ENCODE measurements at regions not wholly inside any gene's neighbourhood (a gene's known extent, or its start where the extent isn't known, plus 50 kb on each side); places are given as distances from the start of the nearest gene placed in this dataset.
"Not testable (repeated sequence)": the region's sequence is repeated elsewhere in the genome, so short reads cannot be mapped to it uniquely, and the experiment has no call there.

- DNase-seq (ENCODE audit: low spot score), result no peak
- POLR2A ChIA-PET (ENCODE audit: low non-redundant PET), result no interaction called here
- TF ChIP-seq, protein P1, sequence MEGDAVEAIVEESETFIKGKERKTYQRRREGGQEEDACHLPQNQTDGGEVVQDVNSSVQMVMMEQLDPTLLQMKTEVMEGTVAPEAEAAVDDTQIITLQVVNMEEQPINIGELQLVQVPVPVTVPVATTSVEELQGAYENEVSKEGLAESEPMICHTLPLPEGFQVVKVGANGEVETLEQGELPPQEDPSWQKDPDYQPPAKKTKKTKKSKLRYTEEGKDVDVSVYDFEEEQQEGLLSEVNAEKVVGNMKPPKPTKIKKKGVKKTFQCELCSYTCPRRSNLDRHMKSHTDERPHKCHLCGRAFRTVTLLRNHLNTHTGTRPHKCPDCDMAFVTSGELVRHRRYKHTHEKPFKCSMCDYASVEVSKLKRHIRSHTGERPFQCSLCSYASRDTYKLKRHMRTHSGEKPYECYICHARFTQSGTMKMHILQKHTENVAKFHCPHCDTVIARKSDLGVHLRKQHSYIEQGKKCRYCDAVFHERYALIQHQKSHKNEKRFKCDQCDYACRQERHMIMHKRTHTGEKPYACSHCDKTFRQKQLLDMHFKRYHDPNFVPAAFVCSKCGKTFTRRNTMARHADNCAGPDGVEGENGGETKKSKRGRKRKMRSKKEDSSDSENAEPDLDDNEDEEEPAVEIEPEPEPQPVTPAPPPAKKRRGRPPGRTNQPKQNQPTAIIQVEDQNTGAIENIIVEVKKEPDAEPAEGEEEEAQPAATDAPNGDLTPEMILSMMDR (conservative IDR thresholded peaks at IDR 0.05; ENCODE audit: low read depth), result no peak
- CTCF ChIA-PET, result no interaction called here
- no peak overlapping the region for H3K27ac ChIP-seq
Observed at GRCh38 chr5:3153226-3153858, 401.9 kb upstream of the IRX2 start.

GRCh38 chr5:3149899-3150298 is 398.4 kb upstream of the IRX2 start:
- ChIA-PET POLR2A (ENCODE audit: low non-redundant PET) (no interaction called here), CTCF (no interaction called here)
- TF ChIP-seq, protein P1 (conservative IDR thresholded peaks at IDR 0.05; ENCODE audit: low read depth), result no peak
- H3K27ac ChIP-seq, result no peak overlapping the region
- DNase-seq (ENCODE audit: low spot score), result no peak

DNA sequence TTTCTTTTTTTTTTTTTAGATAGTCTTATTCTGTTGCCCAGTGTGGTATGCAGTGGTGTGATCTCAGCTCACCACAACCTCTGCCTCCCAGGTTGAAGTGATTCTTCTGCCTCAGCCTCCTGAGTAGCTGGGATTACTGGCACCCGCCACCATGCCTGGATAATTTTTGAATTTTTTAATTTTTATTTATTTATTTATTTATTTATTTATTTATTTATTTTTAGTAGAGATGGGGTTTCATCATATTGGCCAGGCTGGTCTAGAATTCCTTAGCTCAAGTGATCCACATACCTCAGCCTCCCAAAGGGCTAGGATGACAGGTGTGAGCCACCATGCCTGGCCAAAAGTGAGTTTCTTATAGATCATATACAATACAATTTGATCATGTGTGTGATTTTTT is 395.9 kb upstream of the IRX2 start:
- CTCF ChIA-PET; POLR2A ChIA-PET (ENCODE audit: low non-redundant PET); DNase-seq (ENCODE audit: low spot score); H3K27ac ChIP-seq: not testable (repeated sequence)

GRCh38 chr5:3145641-3146040 is 394.2 kb upstream of the IRX2 start:
- DNase-seq (ENCODE audit: low spot score), result no peak
- no peak overlapping the region for H3K27ac ChIP-seq
- ChIA-PET CTCF (no interaction called here), POLR2A (ENCODE audit: low non-redundant PET) (no interaction called here)
- TF ChIP-seq, protein P1 (conservative IDR thresholded peaks at IDR 0.05; ENCODE audit: low read depth), result no peak

DNA sequence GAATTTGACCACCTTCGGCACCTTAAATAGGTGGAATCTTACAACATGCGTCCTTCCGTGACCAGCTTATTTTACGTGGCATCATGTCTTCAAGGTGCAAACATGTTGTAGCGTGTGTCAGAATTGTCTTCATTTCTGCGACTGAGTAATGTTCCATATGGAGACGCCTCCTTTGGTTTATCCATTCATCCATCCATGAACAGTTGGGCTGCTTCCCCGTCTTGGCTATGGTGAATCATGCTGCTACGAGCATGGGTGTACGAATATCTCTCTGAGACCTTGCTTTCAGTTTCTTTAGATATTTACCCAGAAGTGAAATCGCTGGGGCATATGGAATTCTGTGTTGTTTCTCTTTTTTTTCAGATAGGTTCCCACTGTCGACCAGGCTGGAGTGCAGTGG is 391.9 kb upstream of the IRX2 start:
- no peak overlapping the region for H3K27ac ChIP-seq
- CTCF ChIA-PET, result no interaction called here
- POLR2A ChIA-PET (ENCODE audit: low non-redundant PET), result no interaction called here
- DNase-seq (ENCODE audit: low spot score), result no peak
- TF ChIP-seq, protein P1 (conservative IDR thresholded peaks at IDR 0.05; ENCODE audit: low read depth), result no peak

GRCh38 chr5:3142261-3143027 is 391.0 kb upstream of the IRX2 start:
- POLR2A ChIA-PET (ENCODE audit: low non-redundant PET), result no interaction called here
- CTCF ChIA-PET, result interaction anchor here (0.7 kb wide), 1 partner anchor 1201 kb away, joined by 3 read pairs; no protein-coding TSS in a partner anchor
- TF ChIP-seq, protein P1 (conservative IDR thresholded peaks at IDR 0.05; ENCODE audit: low read depth), result no peak
- DNase-seq (ENCODE audit: low spot score), result no peak
- no peak overlapping the region for H3K27ac ChIP-seq

GRCh38 chr5:3140117-3140516 is 388.6 kb upstream of the IRX2 start:
- ChIA-PET CTCF (interaction anchor here (0.5 kb wide), 1 partner anchor 627 kb away, joined by 8 read pairs; no protein-coding TSS in a partner anchor), POLR2A (ENCODE audit: low non-redundant PET) (no interaction called here)
- no peak for DNase-seq (ENCODE audit: low spot score)
- TF ChIP-seq, protein P1 (conservative IDR thresholded peaks at IDR 0.05; ENCODE audit: low read depth), result no peak
- H3K27ac ChIP-seq, result no peak overlapping the region
